ENCODE measurements at regions not wholly inside any gene's neighbourhood (a gene's known extent, or its start where the extent isn't known, plus 50 kb on each side); places are given as distances from the start of the nearest gene placed in this dataset.

DNA sequence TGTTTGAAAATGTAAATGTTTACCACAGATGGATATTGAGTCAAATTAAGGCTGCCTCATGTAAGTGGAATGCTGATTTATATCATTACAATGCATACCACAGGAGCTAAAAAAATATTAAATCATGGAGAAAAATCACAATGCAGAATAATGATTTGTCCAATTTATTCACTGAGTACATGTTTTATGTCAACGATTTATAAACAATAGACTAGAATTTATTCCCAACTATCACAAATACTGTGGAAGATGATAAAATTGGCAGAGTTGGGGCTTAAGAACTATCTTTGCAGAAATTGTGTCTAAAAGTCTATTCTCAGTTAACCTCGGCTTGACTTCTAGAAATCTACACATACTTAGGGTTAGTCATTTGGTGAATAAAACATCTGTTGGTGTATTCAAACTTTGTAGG lies 472.1 kb upstream of the MARCKS start:
- no peaks in the 10 kb centered on the region for H3K27me3 ChIP-seq (ENCODE audit: insufficient read depth, poor library complexity, severe bottlenecking)
- no peak overlapping the region for H3K27ac ChIP-seq (replicated peaks)
- no peak overlapping the region for H3K4me3 ChIP-seq (replicated peaks; ENCODE audit: insufficient read depth, low read length)
- no peak for DNase-seq (ENCODE audit: low read depth in 1 of 2, low spot score in 1 of 2)
- TF ChIP-seq, protein P1, sequence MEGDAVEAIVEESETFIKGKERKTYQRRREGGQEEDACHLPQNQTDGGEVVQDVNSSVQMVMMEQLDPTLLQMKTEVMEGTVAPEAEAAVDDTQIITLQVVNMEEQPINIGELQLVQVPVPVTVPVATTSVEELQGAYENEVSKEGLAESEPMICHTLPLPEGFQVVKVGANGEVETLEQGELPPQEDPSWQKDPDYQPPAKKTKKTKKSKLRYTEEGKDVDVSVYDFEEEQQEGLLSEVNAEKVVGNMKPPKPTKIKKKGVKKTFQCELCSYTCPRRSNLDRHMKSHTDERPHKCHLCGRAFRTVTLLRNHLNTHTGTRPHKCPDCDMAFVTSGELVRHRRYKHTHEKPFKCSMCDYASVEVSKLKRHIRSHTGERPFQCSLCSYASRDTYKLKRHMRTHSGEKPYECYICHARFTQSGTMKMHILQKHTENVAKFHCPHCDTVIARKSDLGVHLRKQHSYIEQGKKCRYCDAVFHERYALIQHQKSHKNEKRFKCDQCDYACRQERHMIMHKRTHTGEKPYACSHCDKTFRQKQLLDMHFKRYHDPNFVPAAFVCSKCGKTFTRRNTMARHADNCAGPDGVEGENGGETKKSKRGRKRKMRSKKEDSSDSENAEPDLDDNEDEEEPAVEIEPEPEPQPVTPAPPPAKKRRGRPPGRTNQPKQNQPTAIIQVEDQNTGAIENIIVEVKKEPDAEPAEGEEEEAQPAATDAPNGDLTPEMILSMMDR (IDR thresholded peaks at IDR 0.05; ENCODE audit: insufficient read depth, low read length), result no peak
- TF ChIP-seq GABPA (IDR thresholded peaks at IDR 0.05; ENCODE audit: low read depth), result no peak
- no peak for TF ChIP-seq POLR2AphosphoS5 (IDR thresholded peaks at IDR 0.05; ENCODE audit: low read depth)
- TF ChIP-seq, protein P2, sequence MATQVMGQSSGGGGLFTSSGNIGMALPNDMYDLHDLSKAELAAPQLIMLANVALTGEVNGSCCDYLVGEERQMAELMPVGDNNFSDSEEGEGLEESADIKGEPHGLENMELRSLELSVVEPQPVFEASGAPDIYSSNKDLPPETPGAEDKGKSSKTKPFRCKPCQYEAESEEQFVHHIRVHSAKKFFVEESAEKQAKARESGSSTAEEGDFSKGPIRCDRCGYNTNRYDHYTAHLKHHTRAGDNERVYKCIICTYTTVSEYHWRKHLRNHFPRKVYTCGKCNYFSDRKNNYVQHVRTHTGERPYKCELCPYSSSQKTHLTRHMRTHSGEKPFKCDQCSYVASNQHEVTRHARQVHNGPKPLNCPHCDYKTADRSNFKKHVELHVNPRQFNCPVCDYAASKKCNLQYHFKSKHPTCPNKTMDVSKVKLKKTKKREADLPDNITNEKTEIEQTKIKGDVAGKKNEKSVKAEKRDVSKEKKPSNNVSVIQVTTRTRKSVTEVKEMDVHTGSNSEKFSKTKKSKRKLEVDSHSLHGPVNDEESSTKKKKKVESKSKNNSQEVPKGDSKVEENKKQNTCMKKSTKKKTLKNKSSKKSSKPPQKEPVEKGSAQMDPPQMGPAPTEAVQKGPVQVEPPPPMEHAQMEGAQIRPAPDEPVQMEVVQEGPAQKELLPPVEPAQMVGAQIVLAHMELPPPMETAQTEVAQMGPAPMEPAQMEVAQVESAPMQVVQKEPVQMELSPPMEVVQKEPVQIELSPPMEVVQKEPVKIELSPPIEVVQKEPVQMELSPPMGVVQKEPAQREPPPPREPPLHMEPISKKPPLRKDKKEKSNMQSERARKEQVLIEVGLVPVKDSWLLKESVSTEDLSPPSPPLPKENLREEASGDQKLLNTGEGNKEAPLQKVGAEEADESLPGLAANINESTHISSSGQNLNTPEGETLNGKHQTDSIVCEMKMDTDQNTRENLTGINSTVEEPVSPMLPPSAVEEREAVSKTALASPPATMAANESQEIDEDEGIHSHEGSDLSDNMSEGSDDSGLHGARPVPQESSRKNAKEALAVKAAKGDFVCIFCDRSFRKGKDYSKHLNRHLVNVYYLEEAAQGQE (IDR thresholded peaks at IDR 0.05; ENCODE audit: insufficient replicate concordance, low read depth), result no peak
- TF ChIP-seq SPI1 (IDR thresholded peaks at IDR 0.05; ENCODE audit: borderline replicate concordance, low read depth), result no peak

DNA sequence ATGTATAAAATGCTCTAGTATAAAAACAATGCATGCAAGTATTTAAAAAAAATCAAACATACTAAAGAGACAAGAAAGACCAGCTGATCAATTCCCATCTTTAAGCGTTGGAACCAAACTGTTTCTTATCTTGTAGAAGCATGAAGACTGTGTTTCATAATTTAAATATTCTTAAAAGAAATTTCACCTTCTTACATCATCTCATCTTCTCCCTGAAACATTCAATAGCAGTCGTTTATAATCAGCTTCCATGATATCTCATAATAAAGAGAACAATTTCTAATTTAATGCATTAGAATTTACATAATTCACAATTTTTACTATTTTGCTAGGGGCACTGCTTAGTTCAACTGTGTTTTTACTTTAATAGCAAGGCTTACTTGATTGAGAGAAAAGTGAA lies 468.1 kb upstream of the MARCKS start:
- no peak for DNase-seq (ENCODE audit: low read depth in 1 of 2, low spot score in 1 of 2)
- Histone ChIP-seq H3K4me3 (replicated peaks; ENCODE audit: insufficient read depth, low read length) (no peak overlapping the region), H3K27ac (replicated peaks) (no peak overlapping the region), H3K27me3 (ENCODE audit: insufficient read depth, poor library complexity, severe bottlenecking) (no peaks in the 10 kb centered on the region)
- TF ChIP-seq, protein P1 (IDR thresholded peaks at IDR 0.05; ENCODE audit: insufficient read depth, low read length), result no peak
- TF ChIP-seq, protein P2 (IDR thresholded peaks at IDR 0.05; ENCODE audit: insufficient replicate concordance, low read depth), result no peak
- TF ChIP-seq SPI1 (IDR thresholded peaks at IDR 0.05; ENCODE audit: borderline replicate concordance, low read depth) (no peak), POLR2AphosphoS5 (IDR thresholded peaks at IDR 0.05; ENCODE audit: low read depth) (no peak), GABPA (IDR thresholded peaks at IDR 0.05; ENCODE audit: low read depth) (no peak)

DNA sequence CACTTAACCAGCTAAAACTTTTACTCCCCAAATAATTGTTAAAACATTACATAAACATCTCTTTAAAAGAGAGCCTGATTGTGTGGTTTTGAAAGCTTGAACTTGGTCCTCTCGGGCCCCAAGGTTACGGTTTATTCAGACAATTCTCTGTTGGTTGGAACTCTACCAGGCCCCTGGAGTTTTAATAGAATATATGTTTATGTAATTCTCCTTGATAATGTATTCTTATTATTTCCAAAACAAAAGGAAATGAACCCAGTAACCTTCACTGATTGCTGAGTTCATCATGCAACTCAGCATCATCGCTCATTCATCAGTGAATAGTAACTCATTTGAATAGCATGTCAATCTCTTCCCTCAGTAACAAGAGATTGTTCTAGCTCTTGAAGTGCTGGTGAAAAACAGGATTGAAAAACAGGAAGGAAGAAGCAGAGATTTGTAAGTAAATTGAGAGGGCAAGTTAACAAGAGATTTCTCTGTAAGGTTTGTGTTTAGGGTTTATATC lies 464.5 kb upstream of the MARCKS start:
- no peak for DNase-seq (ENCODE audit: low read depth in 1 of 2, low spot score in 1 of 2)
- no peak overlapping the region for H3K27ac ChIP-seq (replicated peaks)

More for the DNA sequence above, 464.5 kb upstream of the MARCKS start:
- Histone ChIP-seq H3K4me3 (replicated peaks; ENCODE audit: insufficient read depth, low read length) (no peak overlapping the region), H3K27me3 (ENCODE audit: insufficient read depth, poor library complexity, severe bottlenecking) (no peaks in the 10 kb centered on the region)
- TF ChIP-seq POLR2AphosphoS5 (IDR thresholded peaks at IDR 0.05; ENCODE audit: low read depth), result no peak
- no peak for TF ChIP-seq GABPA (IDR thresholded peaks at IDR 0.05; ENCODE audit: low read depth)
- no peak for TF ChIP-seq SPI1 (IDR thresholded peaks at IDR 0.05; ENCODE audit: borderline replicate concordance, low read depth)
- TF ChIP-seq, protein P2 (IDR thresholded peaks at IDR 0.05; ENCODE audit: insufficient replicate concordance, low read depth), result no peak
- TF ChIP-seq, protein P1 (IDR thresholded peaks at IDR 0.05; ENCODE audit: insufficient read depth, low read length), result no peak
